GM10248 (cell line): ENCODE measurements at regions not wholly inside any gene's neighbourhood (a gene's known extent, or its start where the extent isn't known, plus 50 kb on each side); places are given as distances from the start of the nearest gene placed in this dataset.

Experiments
- CTCF ChIA-PET: fragments of 300-600 bp; sonication (Branson Sonifier 250); formaldehyde crosslinking; extraction: SDS; loops from one replicate; lab custom pipeline; 2021; ENCODE audit warnings: antibody characterized with exemption; lab: Yijun Ruan, JAX
- POLR2A ChIA-PET: fragments of 350-650 bp; sonication (Branson Sonifier 250); formaldehyde crosslinking; extraction: SDS; loops from one replicate; lab custom pipeline; 2020; ENCODE audit warnings: antibody characterized with exemption; lab: Yijun Ruan, JAX
- DNase-seq: peaks from one replicate; pipeline ENCODE4 v3.0.0; 2012; ENCODE audit errors: extremely low spot score
- TF ChIP-seq, protein P1 (sequence below): IDR thresholded peaks from 2 replicates; pipeline ENCODE4 v1.5.1; 2012; ENCODE audit warnings: mild to moderate bottlenecking, low read depth; ENCODE audit errors: extremely low read depth, missing control alignments, control extremely low read depth

DNA sequence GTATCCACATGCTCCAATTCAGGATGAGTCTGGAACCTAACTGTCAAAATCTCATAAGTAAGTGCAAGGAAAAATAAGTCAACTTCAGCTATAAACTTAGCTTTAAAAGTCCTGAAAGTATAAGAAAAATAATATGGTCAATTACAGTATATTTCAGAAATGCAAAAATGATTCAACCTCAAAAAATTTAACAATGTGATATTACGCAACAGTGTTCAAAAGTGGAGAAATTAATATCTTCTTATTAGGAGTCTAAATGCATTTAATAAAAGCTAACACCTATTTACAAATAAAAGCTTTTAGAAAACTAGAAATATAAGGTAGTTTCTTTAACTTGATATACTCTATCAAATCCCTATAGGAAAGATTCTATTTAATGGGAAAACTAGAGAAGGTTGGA is 111.2 kb upstream of the OPRM1 start:
- CTCF ChIA-PET = no interaction called here
- TF ChIP-seq, protein P1, sequence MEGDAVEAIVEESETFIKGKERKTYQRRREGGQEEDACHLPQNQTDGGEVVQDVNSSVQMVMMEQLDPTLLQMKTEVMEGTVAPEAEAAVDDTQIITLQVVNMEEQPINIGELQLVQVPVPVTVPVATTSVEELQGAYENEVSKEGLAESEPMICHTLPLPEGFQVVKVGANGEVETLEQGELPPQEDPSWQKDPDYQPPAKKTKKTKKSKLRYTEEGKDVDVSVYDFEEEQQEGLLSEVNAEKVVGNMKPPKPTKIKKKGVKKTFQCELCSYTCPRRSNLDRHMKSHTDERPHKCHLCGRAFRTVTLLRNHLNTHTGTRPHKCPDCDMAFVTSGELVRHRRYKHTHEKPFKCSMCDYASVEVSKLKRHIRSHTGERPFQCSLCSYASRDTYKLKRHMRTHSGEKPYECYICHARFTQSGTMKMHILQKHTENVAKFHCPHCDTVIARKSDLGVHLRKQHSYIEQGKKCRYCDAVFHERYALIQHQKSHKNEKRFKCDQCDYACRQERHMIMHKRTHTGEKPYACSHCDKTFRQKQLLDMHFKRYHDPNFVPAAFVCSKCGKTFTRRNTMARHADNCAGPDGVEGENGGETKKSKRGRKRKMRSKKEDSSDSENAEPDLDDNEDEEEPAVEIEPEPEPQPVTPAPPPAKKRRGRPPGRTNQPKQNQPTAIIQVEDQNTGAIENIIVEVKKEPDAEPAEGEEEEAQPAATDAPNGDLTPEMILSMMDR = no peak
- DNase-seq = no peak
- POLR2A ChIA-PET = no interaction called here

DNA sequence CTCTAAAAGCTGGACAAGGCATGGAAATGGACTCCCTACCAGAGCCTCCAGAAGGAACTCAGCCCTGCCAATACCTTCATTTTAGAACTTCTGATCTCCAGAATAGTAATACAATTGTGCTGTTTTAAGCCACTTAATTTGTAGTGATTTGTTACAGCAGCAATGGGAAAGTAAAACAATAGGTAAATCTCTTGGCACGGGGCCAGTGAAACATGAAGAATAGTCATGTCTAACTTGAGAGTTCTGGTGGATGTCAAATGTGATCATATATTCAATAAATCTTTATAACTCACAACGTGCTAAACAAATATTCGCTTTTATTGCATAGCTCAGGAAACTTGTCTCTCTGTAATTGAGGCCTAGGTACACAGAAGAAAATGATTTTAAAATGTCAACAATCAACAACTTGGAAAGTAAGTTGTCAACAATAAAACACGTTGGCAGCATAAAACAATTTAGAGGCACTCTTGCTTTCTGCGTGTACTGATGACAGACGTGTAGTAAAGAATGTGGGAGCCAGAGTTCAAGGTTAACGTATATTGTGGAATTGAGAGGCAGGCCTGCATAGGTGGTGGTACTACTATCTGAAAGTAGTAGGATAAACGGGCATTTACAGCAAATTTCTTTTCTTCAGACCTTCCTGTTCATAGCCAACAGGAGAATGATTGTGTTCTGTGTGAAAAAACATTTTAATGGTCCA is 140.5 kb upstream of the OPRM1 start:
- POLR2A ChIA-PET = no interaction called here
- TF ChIP-seq, protein P1 = no peak
- no peak for DNase-seq
- CTCF ChIA-PET = no interaction called here

DNA sequence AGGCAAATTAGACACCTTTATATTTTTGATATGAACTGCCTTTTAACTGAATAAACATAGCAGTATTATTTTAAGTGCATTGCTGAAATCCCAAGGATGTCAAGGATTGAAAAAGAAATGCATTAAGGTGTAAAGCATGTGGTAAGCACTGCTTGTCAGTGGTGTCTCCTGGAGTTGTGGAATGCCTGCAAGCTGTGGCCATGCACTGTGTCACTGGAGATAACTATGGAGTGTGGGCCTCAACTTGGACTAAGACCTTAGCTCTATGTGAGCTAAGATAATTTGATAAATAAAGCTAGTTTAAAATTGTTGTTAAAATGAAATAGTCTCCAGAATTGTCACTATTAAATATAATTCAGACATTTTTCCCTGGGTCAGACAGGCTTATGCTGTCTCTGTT is 156.6 kb upstream of the OPRM1 start:
- CTCF ChIA-PET = interaction anchor here (1.1 to 1.2 kb wide), 3 partner anchors 10 to 46 kb away, joined by 3 to 4 read pairs (median 3); no protein-coding TSS in a partner anchor
- POLR2A ChIA-PET = no interaction called here
- no peak for DNase-seq
- TF ChIP-seq, protein P1 = no peak

DNA sequence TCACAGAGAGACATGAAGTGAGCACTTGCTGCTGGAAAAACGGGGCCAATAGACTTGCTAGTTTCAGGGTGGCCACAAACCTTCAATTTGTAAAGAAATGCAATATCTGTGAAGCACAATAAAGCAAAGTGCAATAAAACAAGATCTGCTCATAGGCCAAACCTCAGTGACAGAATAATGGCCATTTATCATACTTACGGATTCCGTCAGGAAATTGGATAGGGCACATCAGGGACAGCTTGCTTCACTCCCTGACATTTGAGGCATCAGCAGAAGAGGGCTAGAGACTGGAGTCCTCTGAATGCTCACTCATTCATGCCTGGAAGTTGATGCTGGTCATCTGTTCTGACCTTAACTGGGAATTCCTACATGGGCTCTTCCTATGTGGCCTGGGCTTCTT is 165.5 kb upstream of the OPRM1 start:
- no peak for DNase-seq
- ChIA-PET CTCF (no interaction called here), POLR2A (no interaction called here)
- TF ChIP-seq, protein P1 = no peak

DNA sequence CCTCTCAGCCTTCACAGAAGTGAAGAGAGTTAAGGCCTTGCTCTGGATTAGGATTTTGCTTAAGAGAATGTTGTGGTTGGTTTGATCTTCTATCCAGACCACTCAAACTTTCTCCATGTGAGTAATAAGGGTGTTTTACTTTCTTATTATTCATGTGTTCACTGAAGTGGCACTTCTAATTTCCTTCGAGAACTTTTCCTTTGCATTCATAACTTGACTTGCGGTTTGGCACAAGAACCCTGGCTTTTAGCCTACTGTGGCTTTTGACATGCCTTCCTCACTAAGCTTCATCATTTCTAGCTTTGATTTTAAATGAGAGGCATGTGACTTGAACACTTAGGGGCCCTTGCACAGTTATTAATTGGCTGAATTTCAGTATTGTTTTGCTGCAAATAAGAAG is 166.1 kb upstream of the OPRM1 start:
- ChIA-PET POLR2A (no interaction called here), CTCF (no interaction called here)
- DNase-seq = no peak
- TF ChIP-seq, protein P1 = no peak

DNA sequence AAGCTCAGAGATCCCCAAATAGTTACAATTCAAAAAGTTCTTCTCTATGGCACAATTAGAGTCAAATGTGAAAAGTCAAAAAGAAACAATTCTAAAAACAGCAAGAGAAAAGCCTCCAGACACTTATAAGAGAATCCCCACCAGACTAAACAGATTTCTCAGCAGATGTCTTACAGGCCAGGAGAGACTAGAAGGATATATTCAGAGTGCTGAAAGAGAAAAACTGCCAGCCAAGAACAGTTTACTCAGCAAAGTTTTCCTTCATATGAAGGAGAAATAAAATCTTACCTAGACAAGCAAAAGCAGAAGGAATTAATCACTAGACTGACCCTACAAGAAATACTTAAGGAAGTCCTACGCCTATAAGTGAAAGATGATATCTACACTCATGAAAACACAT is 176.1 kb upstream of the OPRM1 start:
- ChIA-PET CTCF (interaction anchor here (1.1 to 1.3 kb wide), 2 partner anchors 9 to 10 kb away, joined by 3 read pairs; no protein-coding TSS in a partner anchor), POLR2A (no interaction called here)

More for the DNA sequence above, 176.1 kb upstream of the OPRM1 start:
- TF ChIP-seq, protein P1 = no peak
- DNase-seq = no peak
